Left lung (tissue), 4 donors: ENCODE measurements at regions not wholly inside any gene's neighbourhood (a gene's known extent, or its start where the extent isn't known, plus 50 kb on each side); places are given as distances from the start of the nearest gene placed in this dataset.

Experiments
- ATAC-seq: fragments of 200-7000 bp; cut with Tn5 transposase; one replicate; pipeline ENCODE4 v1.9.1; 2020; ENCODE audit warnings: moderate library complexity
- DNase-seq, 4 donors: peaks; one replicate each; pipeline ENCODE4 v3.0.0-alpha.2; 2013 to 2020
- H3K27ac ChIP-seq, 2 donors: fragments of 200-600 bp; sonication (generic) in 1 of 2; one replicate each; pipeline versions ENCODE4 v1.5.0 to v1.8.0; 2020 to 2021
- H3K27me3 ChIP-seq, 2 donors: fragments of 200-600 bp; sonication (generic) in 1 of 2; one replicate each; pipeline versions ENCODE4 v1.5.0 to v1.8.0; 2020 to 2021
- H3K36me3 ChIP-seq, 2 donors: fragments of 200-600 bp; sonication (generic) in 1 of 2; one replicate each; pipeline versions ENCODE4 v1.5.0 to v1.8.0; 2020 to 2021
- H3K4me1 ChIP-seq, 2 donors: fragments of 200-600 bp; one replicate each; pipeline ENCODE4 v1.8.0; 2021
- H3K4me3 ChIP-seq, 2 donors: fragments of 200-600 bp; sonication (generic) in 1 of 2; one replicate each; pipeline versions ENCODE4 v1.5.0 to v1.8.0; 2020 to 2021; ENCODE audit warnings: mild to moderate bottlenecking in 1 of 2
- H3K9me3 ChIP-seq, 2 donors: fragments of 200-600 bp; sonication (generic) in 1 of 2; one replicate each; pipeline versions ENCODE4 v1.5.0 to v1.8.0; 2020 to 2021
- CTCF ChIP-seq, 2 donors: fragments of 200-600 bp; sonication (generic) in 1 of 2; IDR thresholded peaks; one replicate each; pipeline versions ENCODE4 v1.5.0 to v1.8.0; 2021; ENCODE audit warnings: antibody characterized with exemption in 2 of 2
- intact Hi-C, 2 donors: fragments of 100-400 bp; cut with DNase I; formaldehyde crosslinking; loops; one replicate each; pipeline versions ENCODE4 v1.11.2 to v1.14.2; 2022
- donor health status: DM: no; HTN: yes; CAD: no.
- donor health status: DM: no; HTN: no; CAD: no.

- Histone ChIP-seq H3K4me1 (no peaks in the 10 kb centered on the region), H3K27ac (no peak overlapping the region), H3K36me3 (no peaks in the 10 kb centered on the region), H3K9me3 (peaks cover 0 to 3% of the 10 kb centered on the region in 2 donors), H3K27me3 (no peaks in the 10 kb centered on the region), H3K4me3 (no peak overlapping the region)
- DNase-seq, result no peak
- ATAC-seq, result no peak
- no peak for TF ChIP-seq CTCF (IDR thresholded peaks at IDR 0.05)
- intact Hi-C loops, result no loop called here
These were observed 1107.1 kb upstream of the EYS start for GRCh38 chr6:66814156-66814555.

DNA sequence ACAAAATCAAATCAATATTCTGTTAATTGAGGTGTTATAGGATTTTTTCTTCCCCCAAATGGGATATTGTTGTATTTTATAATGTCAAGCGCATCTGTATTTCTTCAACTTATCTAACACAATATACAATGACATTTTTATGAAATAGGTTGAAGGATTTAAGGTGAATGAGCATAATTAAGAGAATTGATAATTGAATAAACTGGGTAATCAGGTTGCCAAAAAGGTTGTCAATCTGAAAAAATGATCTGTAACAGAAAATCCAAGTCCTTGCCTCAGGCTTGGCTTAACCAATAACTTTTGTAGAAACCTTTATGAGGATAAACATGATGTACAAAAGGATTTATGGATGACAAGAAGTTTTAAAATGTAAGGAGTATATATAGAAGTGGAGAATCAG lies 1101.7 kb upstream of the EYS start:
- Histone ChIP-seq H3K27me3 (no peaks in the 10 kb centered on the region), H3K27ac (no peak overlapping the region), H3K36me3 (no peaks in the 10 kb centered on the region), H3K4me3 (no peak overlapping the region), H3K4me1 (no peaks in the 10 kb centered on the region), H3K9me3 (no peaks in the 10 kb centered on the region)
- ATAC-seq, result no peak
- no peak for TF ChIP-seq CTCF (IDR thresholded peaks at IDR 0.05)
- intact Hi-C loops, result no loop called here
- no peak for DNase-seq

DNA sequence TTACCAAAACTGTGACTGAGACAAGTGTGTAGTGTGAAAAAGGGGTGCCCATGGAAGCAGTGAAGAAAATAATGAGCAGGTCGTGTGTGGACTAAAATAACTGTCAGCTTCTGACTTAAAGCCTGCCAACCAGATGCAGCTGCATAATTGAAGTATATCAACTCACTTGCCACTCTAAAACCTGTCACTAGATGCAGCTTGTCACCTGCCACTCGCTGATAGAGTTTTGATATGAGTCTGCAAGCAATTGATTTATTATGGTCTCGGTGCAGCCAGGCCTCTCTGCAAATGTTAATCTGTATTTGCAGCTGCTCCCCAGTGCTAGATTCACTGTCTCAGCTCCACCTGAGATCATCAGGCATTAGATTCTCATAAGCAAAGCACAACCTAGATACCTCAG lies 1090.0 kb upstream of the EYS start:
- no peak overlapping the region for H3K27ac ChIP-seq
- no peaks in the 10 kb centered on the region for H3K36me3 ChIP-seq
- H3K9me3 ChIP-seq, result no peaks in the 10 kb centered on the region
- no peak for TF ChIP-seq CTCF (IDR thresholded peaks at IDR 0.05)
- H3K27me3 ChIP-seq, result no peaks in the 10 kb centered on the region
- DNase-seq, result no peak
- intact Hi-C loops, result no loop called here
- no peak overlapping the region for H3K4me3 ChIP-seq
- no peak for ATAC-seq
- H3K4me1 ChIP-seq, result no peaks in the 10 kb centered on the region

DNA sequence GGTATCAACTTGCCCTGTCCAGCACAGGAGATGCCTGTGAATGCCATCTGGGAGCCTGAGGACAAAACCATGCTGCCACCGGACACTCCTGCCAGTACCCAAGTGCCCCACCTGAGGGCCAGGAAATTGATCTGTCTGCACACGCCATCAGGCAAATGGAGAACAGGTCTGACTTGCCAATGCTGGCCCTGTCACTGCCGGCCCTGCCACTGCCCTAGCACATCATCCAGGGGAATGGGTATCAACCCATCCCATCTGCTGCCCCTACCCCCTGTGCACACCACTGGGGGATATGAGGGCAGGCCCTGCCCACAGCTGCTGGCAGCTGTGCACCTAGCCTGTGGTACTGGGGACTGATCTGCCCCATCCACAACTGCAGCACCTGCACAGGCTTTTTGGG lies 1081.6 kb upstream of the EYS start:
- Histone ChIP-seq H3K36me3 (no peaks in the 10 kb centered on the region), H3K27ac (no peak overlapping the region), H3K27me3 (no peaks in the 10 kb centered on the region), H3K4me3 (no peak overlapping the region), H3K4me1 (no peaks in the 10 kb centered on the region), H3K9me3 (no peaks in the 10 kb centered on the region)
- intact Hi-C loops, result no loop called here
- no peak for TF ChIP-seq CTCF (IDR thresholded peaks at IDR 0.05)
- DNase-seq (peak in 1 of 4 donors; percentile 37), ATAC-seq (no peak)

DNA sequence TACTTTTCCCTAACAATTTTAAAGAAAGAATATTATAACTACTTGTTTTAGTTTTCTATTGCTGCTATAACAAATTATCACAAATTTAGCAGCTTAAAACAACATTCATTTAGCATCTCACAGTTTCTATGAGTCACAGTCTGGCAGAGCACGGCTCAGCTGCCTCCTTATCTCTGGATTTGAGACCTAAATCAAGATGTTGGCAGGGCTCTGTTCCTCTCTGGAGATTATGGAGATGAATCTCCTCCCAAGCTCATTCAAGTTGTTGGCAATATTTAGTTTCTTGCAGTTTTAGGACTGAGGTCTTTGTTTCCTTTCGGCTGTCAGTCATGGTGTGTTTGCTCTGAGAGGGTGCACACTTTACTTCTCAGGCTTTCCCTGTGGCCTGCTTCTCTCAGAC lies 1065.8 kb upstream of the EYS start:
- no peak overlapping the region for H3K4me3 ChIP-seq
- H3K36me3 ChIP-seq, result no peaks in the 10 kb centered on the region
- ATAC-seq, result peak; percentile 31
- H3K9me3 ChIP-seq, result peaks cover 0 to 9% of the 10 kb centered on the region in 2 donors
- intact Hi-C loops, result no loop called here
- H3K27me3 ChIP-seq, result no peaks in the 10 kb centered on the region
- no peak for TF ChIP-seq CTCF (IDR thresholded peaks at IDR 0.05)
- peak in 2 of 4 donors; percentile 0 to 10 for DNase-seq
- H3K27ac ChIP-seq, result no peak overlapping the region
- H3K4me1 ChIP-seq, result no peaks in the 10 kb centered on the region
